H1 (cell line): ENCODE measurements at regions not wholly inside any gene's neighbourhood (a gene's known extent, or its start where the extent isn't known, plus 50 kb on each side); places are given as distances from the start of the nearest gene placed in this dataset.

Source experiments
- BCL11A ChIP-seq, 2 experiments: IDR thresholded peaks; one replicate each; pipeline ENCODE4 v1.6.1; 2011; ENCODE audit warnings: low read depth in 2 of 2, low read length in 2 of 2, mild to moderate bottlenecking in 2 of 2
- CHD1 ChIP-seq: IDR thresholded peaks from 2 replicates; pipeline ENCODE4 v1.6.1; 2012; ENCODE audit warnings: low read depth, low read length, improper control_type of control experiment
- FOSL1 ChIP-seq: IDR thresholded peaks from 2 replicates; pipeline ENCODE4 v1.6.1; 2011; ENCODE audit warnings: mild to moderate bottlenecking, low read depth, low read length, moderate library complexity; ENCODE audit not compliant: insufficient read depth
- RAD21 ChIP-seq, 2 experiments: IDR thresholded peaks in 1 of 2; conservative IDR thresholded peaks in 1 of 2; 2 replicates each; pipeline ENCODE4 v1.6.1; 2011; ENCODE audit warnings: low read depth in 2 of 2, low read length in 2 of 2, improper control_type of control experiment in 1 of 2, inconsistent platforms in 1 of 2, mild to moderate bottlenecking in 1 of 2, moderate library complexity in 1 of 2
- SP2 ChIP-seq: IDR thresholded peaks from 2 replicates; pipeline ENCODE4 v1.6.1; 2012; ENCODE audit warnings: mild to moderate bottlenecking, low read length, inconsistent platforms
- YY1 ChIP-seq: IDR thresholded peaks from 2 replicates; pipeline ENCODE4 v1.6.1; 2011; ENCODE audit warnings: low read depth, mild to moderate bottlenecking, low read length

DNA sequence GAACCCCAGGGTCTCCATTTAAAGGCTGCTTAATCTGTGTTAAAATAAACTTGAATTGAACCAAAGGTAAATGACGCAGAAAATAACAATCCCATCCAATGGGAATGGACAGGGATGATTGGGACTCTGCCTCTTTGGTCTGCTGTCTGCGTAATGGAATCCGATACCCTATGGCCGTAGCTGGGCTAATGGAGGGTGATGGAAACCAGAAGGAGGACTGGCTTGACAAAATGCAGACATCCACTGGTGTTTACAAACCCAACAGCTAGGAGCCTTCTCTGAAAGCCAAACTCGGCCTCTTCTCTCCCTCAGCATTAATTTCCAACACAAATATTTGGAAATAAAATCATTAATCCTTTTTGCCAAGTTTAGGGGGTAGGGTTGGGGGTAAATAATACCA is 162.2 kb upstream of the CHST15 start (continued):
- TF ChIP-seq RAD21 (IDR thresholded peaks at IDR 0.05 in 1 of 2, conservative IDR thresholded peaks at IDR 0.05 in 1 of 2; ENCODE audit: low read depth in 2 of 2, low read length in 2 of 2) (no peak), FOSL1 (no peak), SP2 (no peak), CHD1 (no peak), BCL11A (IDR thresholded peaks at IDR 0.05; ENCODE audit: low read depth in 2 of 2, low read length in 2 of 2) (no peak), YY1 (no peak)
